H1 (cell line): ENCODE measurements at regions not wholly inside any gene's neighbourhood (a gene's known extent, or its start where the extent isn't known, plus 50 kb on each side); places are given as distances from the start of the nearest gene placed in this dataset.

Experiments
- CTCF ChIA-PET: fragments of 300-600 bp; sonication (Branson Sonifier 250); formaldehyde crosslinking; loops from one replicate; lab custom pipeline; 2021; ENCODE audit not compliant: partially characterized antibody; lab: Charles Lee
- POLR2A ChIA-PET: fragments of 300-600 bp; sonication (Branson Sonifier 250); formaldehyde crosslinking; loops from one replicate; lab custom pipeline; 2021; ENCODE audit warnings: inconsistent platforms; ENCODE audit not compliant: partially characterized antibody; lab: Charles Lee
- DNase-seq, 2 experiments: peaks; one replicate each; pipeline versions ENCODE4 v3.0.0 to v3.0.0-alpha.2; 2010 to 2022; ENCODE audit warnings: low spot score in 2 of 2, low read depth in 1 of 2, mixed read lengths in 1 of 2
- FAIRE-seq: peaks from 2 replicates; lab custom pipeline; 2011; peaks lifted over from hg19 to GRCh38; lab: Jason Lieb, UNC
- H2AFZ ChIP-seq: 2 replicates; pipeline ENCODE4 v1.8.1; 2012; ENCODE audit warnings: low read length, inconsistent platforms
- H2AK5ac ChIP-seq: 2 replicates; pipeline ENCODE4 v1.6.1; 2013; ENCODE audit warnings: low read depth, low read length
- H2BK120ac ChIP-seq: replicated peaks from 2 replicates; pipeline ENCODE3; 2013; ENCODE audit warnings: low read depth, low read length, inconsistent platforms
- H2BK12ac ChIP-seq: 2 replicates; pipeline ENCODE4 v1.6.1; 2013; ENCODE audit warnings: low read depth, low read length
- H2BK15ac ChIP-seq: 2 replicates; pipeline ENCODE4 v1.6.1; 2013; ENCODE audit warnings: low read length
- H2BK20ac ChIP-seq: 2 replicates; pipeline ENCODE4 v1.6.1; 2013; ENCODE audit warnings: low read length
- H2BK5ac ChIP-seq: 2 replicates; pipeline ENCODE4 v1.6.1; 2013; ENCODE audit warnings: low read depth, low read length
- H3K14ac ChIP-seq: 2 replicates; pipeline ENCODE4 v1.6.1; 2013; ENCODE audit warnings: inconsistent platforms; ENCODE audit not compliant: insufficient read length
- H3K18ac ChIP-seq: 2 replicates; pipeline ENCODE4 v1.6.1; 2013; ENCODE audit warnings: low read length; ENCODE audit errors: extremely low read depth
- H3K23ac ChIP-seq: 2 replicates; pipeline ENCODE4 v1.6.1; 2013; ENCODE audit warnings: inconsistent platforms; ENCODE audit not compliant: insufficient read length
- H3K23me2 ChIP-seq: 2 replicates; pipeline ENCODE4 v1.6.1; 2013; ENCODE audit warnings: low read depth, low read length
- H3K27ac ChIP-seq: 2 replicates; pipeline ENCODE4 v1.6.1; 2011; ENCODE audit warnings: low read depth, low read length, inconsistent platforms
- H3K27me3 ChIP-seq, 4 experiments: replicated peaks in 1 of 4; 1 replicate in 1 of 4; 2 replicates in 3 of 4; pipeline versions ENCODE4 v1.6.1 to v1.8.1; 2011 to 2013; ENCODE audit warnings: low read length in 3 of 4, mild to moderate bottlenecking in 3 of 4, inconsistent platforms in 2 of 4, mixed read lengths in 2 of 4, moderate library complexity in 1 of 4; ENCODE audit not compliant: control insufficient read depth in 3 of 4, insufficient read depth in 3 of 4; ENCODE audit errors: extremely low read depth in 1 of 4
- H3K36me3 ChIP-seq, 4 experiments: 2 replicates each; pipeline versions ENCODE4 v1.6.1 to v1.8.1; 2011 to 2013; ENCODE audit warnings: mild to moderate bottlenecking in 4 of 4, low read length in 3 of 4, moderate library complexity in 2 of 4, control low read depth in 1 of 4, inconsistent platforms in 1 of 4; ENCODE audit not compliant: insufficient read depth in 4 of 4, control insufficient read depth in 2 of 4
- H3K4ac ChIP-seq: replicated peaks from 2 replicates; pipeline ENCODE3; 2013; ENCODE audit warnings: low read length, low read depth, mixed read lengths, inconsistent platforms; ENCODE audit not compliant: insufficient read length
- H3K4me1 ChIP-seq, 4 experiments: replicated peaks in 1 of 4; 1 replicate in 1 of 4; 2 replicates in 3 of 4; pipeline versions ENCODE4 v1.6.1 to v1.8.1; 2011 to 2013; ENCODE audit warnings: low read length in 3 of 4, inconsistent platforms in 2 of 4, mixed read lengths in 1 of 4; ENCODE audit not compliant: insufficient read depth in 4 of 4, control insufficient read depth in 3 of 4
- H3K4me2 ChIP-seq, 2 experiments: 2 replicates each; pipeline versions ENCODE4 v1.6.1 to v1.8.1; 2011 to 2013; ENCODE audit warnings: low read depth in 2 of 2, low read length in 2 of 2, control low read depth in 1 of 2, inconsistent platforms in 1 of 2, mild to moderate bottlenecking in 1 of 2; ENCODE audit not compliant: insufficient read depth in 1 of 2
- H3K4me3 ChIP-seq, 4 experiments: fragments of 200-600, 300-600 bp in 1 of 4; sonication (generic), shearing (Covaris generic), sonication (Bioruptor Twin) in 1 of 4; 2 replicates each; pipeline versions ENCODE4 v1.5.1 to v1.8.1; 2011 to 2016; ENCODE audit warnings: low read length in 4 of 4, low read depth in 3 of 4, control low read depth in 2 of 4, inconsistent platforms in 2 of 4, mild to moderate bottlenecking in 2 of 4, mixed read lengths in 1 of 4, moderate library complexity in 1 of 4; ENCODE audit not compliant: insufficient read depth in 2 of 4; ENCODE audit errors: extremely low read depth in 1 of 4
- H3K56ac ChIP-seq: replicated peaks from 2 replicates; pipeline ENCODE3; 2013; ENCODE audit warnings: low read depth, mild to moderate bottlenecking, mixed read lengths, low read length, inconsistent platforms; ENCODE audit not compliant: insufficient read length
- H3K79me1 ChIP-seq: 2 replicates; pipeline ENCODE4 v1.6.1; 2013; ENCODE audit warnings: low read depth, low read length, control low read depth
- H3K79me2 ChIP-seq, 2 experiments: 2 replicates each; pipeline versions ENCODE4 v1.6.1 to v1.8.1; 2012 to 2013; ENCODE audit warnings: low read length in 2 of 2, mild to moderate bottlenecking in 2 of 2, inconsistent platforms in 1 of 2; ENCODE audit not compliant: insufficient read depth in 2 of 2, control insufficient read depth in 1 of 2
- H3K9ac ChIP-seq, 4 experiments: replicated peaks in 1 of 4; 1 replicate in 1 of 4; 2 replicates in 3 of 4; pipeline versions ENCODE4 v1.6.1 to v1.8.1; 2011 to 2013; ENCODE audit warnings: low read depth in 3 of 4, low read length in 3 of 4, control low read depth in 2 of 4, mild to moderate bottlenecking in 2 of 4, moderate library complexity in 2 of 4, inconsistent platforms in 1 of 4; ENCODE audit errors: extremely low read depth in 1 of 4
- H3K9me3 ChIP-seq, 2 experiments: 2 replicates each; pipeline versions ENCODE4 v1.6.1 to v1.8.1; 2012 to 2013; ENCODE audit warnings: mild to moderate bottlenecking in 2 of 2, moderate library complexity in 2 of 2, control low read depth in 1 of 2, inconsistent platforms in 1 of 2, low read depth in 1 of 2, low read length in 1 of 2, mixed read lengths in 1 of 2; ENCODE audit not compliant: insufficient read depth in 2 of 2
- H4K20me1 ChIP-seq, 2 experiments: replicated peaks in 1 of 2; 2 replicates each; pipeline versions ENCODE3 to v1.8.1; 2011 to 2013; ENCODE audit warnings: inconsistent platforms in 2 of 2, low read length in 2 of 2, mild to moderate bottlenecking in 1 of 2; ENCODE audit not compliant: insufficient read depth in 2 of 2, control insufficient read depth in 1 of 2
- H4K5ac ChIP-seq: 2 replicates; pipeline ENCODE4 v1.6.1; 2013; ENCODE audit warnings: low read length, low read depth, mixed read lengths, inconsistent platforms; ENCODE audit not compliant: insufficient read length
- H4K8ac ChIP-seq: 2 replicates; pipeline ENCODE4 v1.8.0; 2013; ENCODE audit warnings: mild to moderate bottlenecking, moderate library complexity, low read length, inconsistent platforms; ENCODE audit not compliant: insufficient read depth; ENCODE audit errors: extremely low read depth
- H4K91ac ChIP-seq: replicated peaks from 2 replicates; pipeline ENCODE3; 2013; ENCODE audit warnings: low read length, mixed read lengths, inconsistent platforms; ENCODE audit not compliant: insufficient read length
- CTBP2 ChIP-seq: IDR thresholded peaks from 2 replicates; pipeline ENCODE4 v1.7.0; 2011; ENCODE audit warnings: borderline replicate concordance, mild to moderate bottlenecking, moderate library complexity, mixed read lengths, low read length; ENCODE audit not compliant: insufficient read depth, insufficient read length
- SRF ChIP-seq: IDR thresholded peaks from 2 replicates; pipeline ENCODE4 v1.6.1; 2011; ENCODE audit warnings: mild to moderate bottlenecking, low read depth, low read length, moderate library complexity
- WGBS, 2 experiments: shearing (Covaris generic) in 1 of 2; methylation state at CpG; one replicate each; pipeline versions ENCODE4 v1.1.6 to v1.1.7; 2013 to 2015; ENCODE audit warnings: low lambda C conversion rate in 2 of 2, mixed read lengths in 2 of 2, inconsistent platforms in 1 of 2, low coverage in 1 of 2, missing lambda C conversion rate in 1 of 2; ENCODE audit not compliant: insufficient replicate concordance in 2 of 2, insufficient coverage in 1 of 2, insufficient read length in 1 of 2; ENCODE audit errors: extremely low coverage in 1 of 2, missing lambda C conversion rate in 1 of 2; 5-methylcytosine and 5-hydroxymethylcytosine counted together

DNA sequence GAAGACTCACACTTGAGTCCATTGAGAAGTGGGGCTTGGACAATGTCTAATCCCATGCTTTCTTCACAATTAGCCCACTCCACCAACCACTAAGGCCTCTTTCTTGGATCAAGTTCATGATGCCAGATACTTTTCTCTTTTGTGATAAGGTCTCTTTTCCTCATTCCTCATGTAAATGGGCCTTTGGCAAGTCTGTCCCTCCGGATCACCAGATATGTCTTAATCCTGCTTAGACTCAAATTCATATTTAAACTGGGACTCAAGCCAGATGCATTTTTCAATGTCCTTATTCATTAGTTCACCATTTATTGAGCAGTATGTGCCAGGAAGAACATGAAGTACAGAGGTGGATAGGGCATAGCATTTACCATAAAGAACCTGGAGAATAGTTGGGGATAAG, 671.1 kb downstream of the TBL1XR1 start:
- TF ChIP-seq CTBP2 = no peak
- TF ChIP-seq SRF = no peak
- H4K5ac ChIP-seq = no peak overlapping the region
- no peak overlapping the region for H3K23ac ChIP-seq
- CTCF ChIA-PET = interaction anchor here (1.3 kb wide), 1 partner anchor 12 kb away, joined by 4 read pairs; no protein-coding TSS in a partner anchor
- H2BK12ac ChIP-seq = no peak overlapping the region
- WGBS, 2 experiments = 73% methylated on average over 1 of the region's 1 CpG; no CpG with 5 or more reads in 1 of the 2 experiments
- no peak overlapping the region for H3K9ac ChIP-seq
- H3K23me2 ChIP-seq = no peaks in the 10 kb centered on the region
- POLR2A ChIA-PET = no interaction called here
- peaks cover 2 to 27% (median 8%) of the 10 kb centered on the region in 4 experiments; a peak in 4 of 7 replicates for H3K4me1 ChIP-seq
- no peak overlapping the region for H3K18ac ChIP-seq
- DNase-seq = no peak
- no peak overlapping the region for H4K91ac ChIP-seq
- H3K36me3 ChIP-seq = no peaks in the 10 kb centered on the region
- H3K14ac ChIP-seq = no peak overlapping the region
- H2BK15ac ChIP-seq = no peak overlapping the region
- no peak overlapping the region for H3K27ac ChIP-seq
- H4K20me1 ChIP-seq = no peaks in the 10 kb centered on the region
- no peak overlapping the region for H3K56ac ChIP-seq
- no peaks in the 10 kb centered on the region for H3K79me1 ChIP-seq
- H2AK5ac ChIP-seq = no peak overlapping the region
- H3K4me3 ChIP-seq = no peak overlapping the region
- no peak overlapping the region for H3K4ac ChIP-seq
- H2AFZ ChIP-seq = no peak overlapping the region
- no peaks in the 10 kb centered on the region for H3K27me3 ChIP-seq
- no peaks in the 10 kb centered on the region for H3K9me3 ChIP-seq
- FAIRE-seq = no peak
- H2BK5ac ChIP-seq = no peak overlapping the region
- no peak overlapping the region for H3K4me2 ChIP-seq
- no peak overlapping the region for H2BK120ac ChIP-seq
- no peak overlapping the region for H2BK20ac ChIP-seq
- H3K79me2 ChIP-seq = no peaks in the 10 kb centered on the region
- no peak overlapping the region for H4K8ac ChIP-seq
